ENCODE measurements at regions not wholly inside any gene's neighbourhood (a gene's known extent, or its start where the extent isn't known, plus 50 kb on each side); places are given as distances from the start of the nearest gene placed in this dataset.
A peak's percentile ranks its signal among the peaks of the same experiment; 100 is the strongest.

DNA sequence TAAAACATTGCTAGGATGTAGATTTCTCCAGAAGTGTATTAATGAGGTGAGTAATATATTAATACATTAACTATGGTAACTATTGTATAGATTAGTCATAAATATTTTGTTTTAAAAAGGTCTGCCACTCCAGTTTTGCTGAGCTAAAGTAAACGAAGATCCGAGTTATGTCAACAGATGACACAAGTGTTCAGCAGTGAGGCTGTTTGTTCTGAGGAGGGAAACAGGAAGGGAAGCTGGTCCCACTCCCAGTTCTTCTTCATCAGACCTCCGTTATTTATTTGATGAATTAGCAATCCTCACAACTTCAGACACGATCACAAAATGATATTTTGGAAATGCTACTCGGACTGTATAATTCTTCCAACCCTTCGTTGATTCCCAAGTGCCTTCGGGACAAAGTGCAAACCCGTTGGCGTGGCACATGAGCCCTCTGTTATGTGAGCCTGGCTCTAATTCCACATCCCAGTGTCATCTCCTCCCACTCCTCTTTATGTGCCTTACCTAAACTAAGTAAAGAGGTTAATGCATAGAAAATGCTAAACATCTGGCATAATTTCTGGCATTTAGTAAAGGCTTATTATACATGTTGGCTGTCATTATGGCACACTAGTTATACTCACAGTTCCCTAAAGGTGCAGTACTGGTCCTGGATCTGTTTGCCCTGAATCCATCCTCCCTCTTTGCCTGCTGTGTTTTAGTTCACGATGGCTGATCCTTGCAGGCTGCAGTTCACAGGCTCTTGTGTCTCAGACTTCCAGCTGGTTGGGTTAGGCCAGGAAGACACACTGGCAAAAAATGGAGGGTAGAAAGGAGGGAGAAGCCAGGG is 190.6 kb upstream of the LNX1 start (continued):
- TF ChIP-seq STAG1 (CRISPR knock-in tag; IDR thresholded peaks at IDR 0.05) (no peak), ZNF678 (CRISPR knock-in tag; IDR thresholded peaks at IDR 0.05) (no peak), PAWR (CRISPR knock-in tag; IDR thresholded peaks at IDR 0.05; ENCODE audit: borderline replicate concordance) (no peak), JUNB (CRISPR knock-in tag; IDR thresholded peaks at IDR 0.05; ENCODE audit: borderline replicate concordance) (no peak), MAFK (conservative IDR thresholded peaks at IDR 0.05 in 1 of 2, IDR thresholded peaks at IDR 0.05 in 1 of 2; ENCODE audit: low read length in 2 of 2) (peak; percentile 76 to 84), ELF3 (CRISPR knock-in tag; IDR thresholded peaks at IDR 0.05) (peak; percentile 79), CREM (IDR thresholded peaks at IDR 0.05) (peak; percentile 39; the same call in 1 of the 2 replicates), CREM (CRISPR knock-in tag; IDR thresholded peaks at IDR 0.05) (no peak), ONECUT2 (CRISPR knock-in tag; IDR thresholded peaks at IDR 0.05) (no peak), ZSCAN22 (CRISPR knock-in tag; IDR thresholded peaks at IDR 0.05) (no peak), FOXJ3 (CRISPR knock-in tag; IDR thresholded peaks at IDR 0.05; ENCODE audit: borderline replicate concordance) (no peak), MZF1 (CRISPR knock-in tag; IDR thresholded peaks at IDR 0.05; ENCODE audit: borderline replicate concordance) (no peak), MAFG (CRISPR knock-in tag; IDR thresholded peaks at IDR 0.05) (no peak), MAFF (IDR thresholded peaks at IDR 0.05; ENCODE audit: low read depth, low read length) (peak; percentile 86), ZNF552 (CRISPR knock-in tag; IDR thresholded peaks at IDR 0.05; ENCODE audit: borderline replicate concordance) (no peak), HCFC1 (IDR thresholded peaks at IDR 0.05; ENCODE audit: low read depth, low read length) (no peak), ZNF101 (CRISPR knock-in tag; IDR thresholded peaks at IDR 0.05; ENCODE audit: borderline replicate concordance, low read depth) (no peak), SOX6 (IDR thresholded peaks at IDR 0.05) (no peak), SOX6 (CRISPR knock-in tag; IDR thresholded peaks at IDR 0.05) (peak; percentile 59), ZNF724P (CRISPR knock-in tag; IDR thresholded peaks at IDR 0.05; ENCODE audit: borderline replicate concordance) (0 out of 2 replicates have a peak, but pooled peaks have one; percentile 32), NKX3-1 (CRISPR knock-in tag; IDR thresholded peaks at IDR 0.05) (no peak), ZNF382 (CRISPR knock-in tag; IDR thresholded peaks at IDR 0.05; ENCODE audit: borderline replicate concordance) (no peak), SUZ12 (IDR thresholded peaks at IDR 0.05; ENCODE audit: low read depth, low read length) (no peak), SMAD3 (CRISPR knock-in tag; IDR thresholded peaks at IDR 0.05) (0 out of 2 replicates have a peak, but pooled peaks have one; percentile 50), ETV5 (CRISPR knock-in tag; IDR thresholded peaks at IDR 0.05; ENCODE audit: borderline replicate concordance) (peak; percentile 83; the same call in 1 of the 2 replicates)
- TF ChIP-seq, protein P1, sequence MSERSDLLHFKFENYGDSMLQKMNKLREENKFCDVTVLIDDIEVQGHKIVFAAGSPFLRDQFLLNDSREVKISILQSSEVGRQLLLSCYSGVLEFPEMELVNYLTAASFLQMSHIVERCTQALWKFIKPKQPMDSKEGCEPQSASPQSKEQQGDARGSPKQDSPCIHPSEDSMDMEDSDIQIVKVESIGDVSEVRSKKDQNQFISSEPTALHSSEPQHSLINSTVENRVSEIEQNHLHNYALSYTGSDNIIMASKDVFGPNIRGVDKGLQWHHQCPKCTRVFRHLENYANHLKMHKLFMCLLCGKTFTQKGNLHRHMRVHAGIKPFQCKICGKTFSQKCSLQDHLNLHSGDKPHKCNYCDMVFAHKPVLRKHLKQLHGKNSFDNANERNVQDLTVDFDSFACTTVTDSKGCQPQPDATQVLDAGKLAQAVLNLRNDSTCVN (CRISPR knock-in tag; IDR thresholded peaks at IDR 0.05; ENCODE audit: borderline replicate concordance), result no peak
- TF ChIP-seq, protein P2, sequence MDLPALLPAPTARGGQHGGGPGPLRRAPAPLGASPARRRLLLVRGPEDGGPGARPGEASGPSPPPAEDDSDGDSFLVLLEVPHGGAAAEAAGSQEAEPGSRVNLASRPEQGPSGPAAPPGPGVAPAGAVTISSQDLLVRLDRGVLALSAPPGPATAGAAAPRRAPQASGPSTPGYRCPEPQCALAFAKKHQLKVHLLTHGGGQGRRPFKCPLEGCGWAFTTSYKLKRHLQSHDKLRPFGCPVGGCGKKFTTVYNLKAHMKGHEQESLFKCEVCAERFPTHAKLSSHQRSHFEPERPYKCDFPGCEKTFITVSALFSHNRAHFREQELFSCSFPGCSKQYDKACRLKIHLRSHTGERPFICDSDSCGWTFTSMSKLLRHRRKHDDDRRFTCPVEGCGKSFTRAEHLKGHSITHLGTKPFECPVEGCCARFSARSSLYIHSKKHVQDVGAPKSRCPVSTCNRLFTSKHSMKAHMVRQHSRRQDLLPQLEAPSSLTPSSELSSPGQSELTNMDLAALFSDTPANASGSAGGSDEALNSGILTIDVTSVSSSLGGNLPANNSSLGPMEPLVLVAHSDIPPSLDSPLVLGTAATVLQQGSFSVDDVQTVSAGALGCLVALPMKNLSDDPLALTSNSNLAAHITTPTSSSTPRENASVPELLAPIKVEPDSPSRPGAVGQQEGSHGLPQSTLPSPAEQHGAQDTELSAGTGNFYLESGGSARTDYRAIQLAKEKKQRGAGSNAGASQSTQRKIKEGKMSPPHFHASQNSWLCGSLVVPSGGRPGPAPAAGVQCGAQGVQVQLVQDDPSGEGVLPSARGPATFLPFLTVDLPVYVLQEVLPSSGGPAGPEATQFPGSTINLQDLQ (CRISPR knock-in tag; IDR thresholded peaks at IDR 0.05), result no peak
